K562 (cell line): ENCODE measurements at regions not wholly inside any gene's neighbourhood (a gene's known extent, or its start where the extent isn't known, plus 50 kb on each side); places are given as distances from the start of the nearest gene placed in this dataset.

Source experiments
- ATAC-seq: fragments of 200-7000 bp; cut with Tn5 transposase; 3 replicates; pipeline ENCODE4 v1.9.1; 2020; ENCODE audit warnings: moderate library complexity
- BruUV-seq: library from RNA; stranded (reverse); fragments of 400-500 nt; replicated peaks from 2 replicates; lab custom pipeline; 2021; lab: Mats Ljungman, UMichigan
- CTCF ChIA-PET: fragments of 300-600 bp; formaldehyde crosslinking; extraction: SDS; loops from one replicate; lab custom pipeline; 2021; ENCODE audit warnings: low intra/inter-chr PET ratio; lab: Yijun Ruan, JAX
- POLR2A ChIA-PET: fragments of 300-600, 350-650 bp; sonication (Branson Sonifier 250); formaldehyde crosslinking; extraction: SDS; loops from one replicate; lab custom pipeline; 2021; ENCODE audit warnings: antibody characterized with exemption, inconsistent platforms; lab: Yijun Ruan, JAX
- DNase-seq, 4 experiments: peaks; one replicate each; pipeline versions ENCODE4 v3.0.0 to v3.0.0-alpha.2; 2011 to 2018; ENCODE audit warnings: low spot score in 3 of 4, mixed read lengths in 3 of 4; ENCODE audit errors: extremely low read depth in 1 of 4
- FAIRE-seq: peaks from 2 replicates; lab custom pipeline; 2011; peaks lifted over from hg19 to GRCh38; lab: Jason Lieb, UNC
- H2AFZ ChIP-seq: 2 replicates; pipeline ENCODE4 v1.6.0; 2011; ENCODE audit warnings: low read depth, low read length, control low read depth, inconsistent platforms
- H3K27ac ChIP-seq: fragments of 200-600 bp; 3 replicates; pipeline ENCODE4 v1.8.0; 2011; ENCODE audit warnings: low read depth, mild to moderate bottlenecking, control low read depth, inconsistent platforms, low read length, moderate library complexity, mixed read lengths; ENCODE audit errors: extremely low read depth
- H3K27me3 ChIP-seq, 2 experiments: fragments of 300-600 bp in 1 of 2; 2 replicates in 1 of 2; 3 replicates in 1 of 2; pipeline versions ENCODE4 v1.6.0 to v1.8.0; 2011; ENCODE audit warnings: inconsistent platforms in 2 of 2, low read length in 2 of 2, mild to moderate bottlenecking in 1 of 2, mixed read lengths in 1 of 2, moderate library complexity in 1 of 2; ENCODE audit not compliant: control insufficient read depth in 2 of 2, insufficient read depth in 2 of 2
- H3K36me3 ChIP-seq: fragments of 300-600 bp; 3 replicates; pipeline ENCODE4 v1.8.0; 2011; ENCODE audit warnings: mild to moderate bottlenecking, low read length, inconsistent platforms; ENCODE audit not compliant: control insufficient read depth, insufficient read depth
- H3K4me1 ChIP-seq, 2 experiments: fragments of 200-600 bp in 1 of 2; replicated peaks in 1 of 2; 2 replicates in 1 of 2; 3 replicates in 1 of 2; pipeline versions ENCODE4 v1.5.1 to v1.8.0; 2011; ENCODE audit warnings: inconsistent platforms in 2 of 2, low read length in 2 of 2, mild to moderate bottlenecking in 1 of 2, mixed read lengths in 1 of 2, moderate library complexity in 1 of 2; ENCODE audit not compliant: control insufficient read depth in 2 of 2, insufficient read depth in 2 of 2
- H3K4me2 ChIP-seq: 2 replicates; pipeline ENCODE4 v1.6.1; 2011; ENCODE audit warnings: low read length, control low read depth, inconsistent platforms, mixed read lengths; ENCODE audit not compliant: insufficient read depth
- H3K4me3 ChIP-seq: fragments of 200-600 bp; sonication (generic), shearing (Covaris generic); 2 replicates; pipeline ENCODE4 v1.5.1; 2016; ENCODE audit warnings: control low read depth, inconsistent platforms
- H3K79me2 ChIP-seq: fragments of 200-600 bp; 3 replicates; pipeline ENCODE4 v1.8.0; 2011; ENCODE audit warnings: low read length, inconsistent platforms; ENCODE audit not compliant: control insufficient read depth, insufficient read depth
- H3K9ac ChIP-seq, 2 experiments: 2 replicates each; pipeline versions ENCODE4 v1.6.0 to v1.6.1; 2011; ENCODE audit warnings: low read depth in 2 of 2, low read length in 2 of 2, control low read depth in 1 of 2, inconsistent platforms in 1 of 2, mild to moderate bottlenecking in 1 of 2, mixed read lengths in 1 of 2; ENCODE audit not compliant: insufficient read depth in 1 of 2
- H3K9me1 ChIP-seq: one replicate; pipeline ENCODE4 v1.6.0; 2011; ENCODE audit warnings: inconsistent platforms, mild to moderate bottlenecking, low read length, moderate library complexity; ENCODE audit not compliant: control insufficient read depth, insufficient read depth
- H3K9me3 ChIP-seq: replicated peaks from 2 replicates; pipeline ENCODE4 v1.5.1; 2011; ENCODE audit warnings: low read depth, low read length, inconsistent platforms; ENCODE audit not compliant: control insufficient read depth, insufficient read depth
- H4K20me1 ChIP-seq: replicated peaks from 2 replicates; pipeline ENCODE4 v1.6.1; 2011; ENCODE audit warnings: low read length, inconsistent platforms, mixed read lengths; ENCODE audit not compliant: control insufficient read depth, insufficient read depth
- ADNP ChIP-seq: fragments of 200-800 bp; sonication (Bioruptor generic); IDR thresholded peaks from 2 replicates; pipeline ENCODE4 v1.6.1; 2016; ENCODE audit warnings: missing genetic modification characterization, missing compliant biosample characterization
- ARID1B ChIP-seq: fragments of 450-650 bp; IDR thresholded peaks from 2 replicates; pipeline ENCODE4 v1.6.1; 2016; ENCODE audit warnings: antibody characterized with exemption, mild to moderate bottlenecking, inconsistent platforms
- ARNT ChIP-seq, 2 experiments: fragments of 450-650 bp; IDR thresholded peaks; 2 replicates each; pipeline ENCODE4 v1.6.1; 2016; ENCODE audit warnings: mild to moderate bottlenecking in 1 of 2
- COPS2 ChIP-seq: fragments of 450-650 bp; conservative IDR thresholded peaks from 2 replicates; pipeline ENCODE4 v1.6.1; 2016; ENCODE audit warnings: mild to moderate bottlenecking, moderate library complexity
- DACH1 ChIP-seq: fragments of 450-650 bp; IDR thresholded peaks from 2 replicates; pipeline ENCODE4 v1.6.1; 2018; ENCODE audit not compliant: partially characterized antibody
- ELF2 ChIP-seq: fragments of 250-450 bp; sonication (Bioruptor Pico); IDR thresholded peaks from 2 replicates; pipeline ENCODE4 v1.5.0; 2021; ENCODE audit warnings: mild to moderate bottlenecking
- EWSR1 ChIP-seq: fragments of 450-650 bp; IDR thresholded peaks from 2 replicates; pipeline ENCODE4 v1.6.1; 2018; ENCODE audit warnings: borderline replicate concordance, mild to moderate bottlenecking, low read depth, moderate library complexity; ENCODE audit not compliant: partially characterized antibody
- HOXB6 ChIP-seq: fragments of 250-450 bp; sonication (Bioruptor Pico); IDR thresholded peaks from 2 replicates; pipeline ENCODE4 v1.5.1; 2022; ENCODE audit warnings: mild to moderate bottlenecking, borderline replicate concordance
- MAZ ChIP-seq, 2 experiments: fragments of 450-650 bp in 1 of 2; sonication (generic) in 1 of 2; formaldehyde crosslinking; IDR thresholded peaks in 1 of 2; conservative IDR thresholded peaks in 1 of 2; 2 replicates each; pipeline versions ENCODE4 v1.4.0 to v1.5.0; 2020; ENCODE audit warnings: mild to moderate bottlenecking in 1 of 2, missing genetic modification reagents in 1 of 2
- MCM5 ChIP-seq: fragments of 450-650 bp; IDR thresholded peaks from 2 replicates; pipeline ENCODE4 v1.6.1; 2016; ENCODE audit warnings: low read depth
- MCM7 ChIP-seq, 2 experiments: fragments of 450-650 bp; IDR thresholded peaks; 2 replicates each; pipeline ENCODE4 v1.6.1; 2016 to 2018
- MEIS2 ChIP-seq: fragments of 450-650 bp; IDR thresholded peaks from 2 replicates; pipeline ENCODE4 v1.6.1; 2014; ENCODE audit warnings: mild to moderate bottlenecking; ENCODE audit not compliant: partially characterized antibody
- NFXL1 ChIP-seq: fragments of 450-650 bp; formaldehyde crosslinking; IDR thresholded peaks from 2 replicates; pipeline ENCODE4 v1.4.0; 2021; ENCODE audit warnings: mild to moderate bottlenecking
- NRF1 ChIP-seq, 2 experiments: fragments of 450-650 bp; IDR thresholded peaks in 1 of 2; conservative IDR thresholded peaks in 1 of 2; 2 replicates each; pipeline ENCODE4 v1.6.1; 2014; ENCODE audit warnings: mild to moderate bottlenecking in 2 of 2
- PCBP2 ChIP-seq: fragments of 200-400 bp; formaldehyde crosslinking; IDR thresholded peaks from 2 replicates; pipeline ENCODE4 v1.6.1; 2018; ENCODE audit warnings: low read length, low read depth, mild to moderate bottlenecking, moderate library complexity; ENCODE audit not compliant: poor library complexity, severe bottlenecking
- POLR2B ChIP-seq: fragments of 450-650 bp; IDR thresholded peaks from 2 replicates; pipeline ENCODE4 v1.6.1; 2018; ENCODE audit warnings: low read depth; ENCODE audit not compliant: partially characterized antibody
- PRMT5 ChIP-seq: sonication (generic); formaldehyde crosslinking; IDR thresholded peaks from 2 replicates; pipeline ENCODE4 v1.5.0; 2020; ENCODE audit warnings: missing genetic modification reagents
- SMAD3 ChIP-seq: fragments of 450-650 bp; formaldehyde crosslinking; conservative IDR thresholded peaks from 2 replicates; pipeline ENCODE4 v1.4.0; 2020; ENCODE audit warnings: mild to moderate bottlenecking
- SP2 ChIP-seq: IDR thresholded peaks from 2 replicates; pipeline ENCODE4 v1.6.1; 2011; ENCODE audit warnings: mild to moderate bottlenecking, low read depth, low read length, moderate library complexity; ENCODE audit not compliant: poor library complexity, severe bottlenecking; ENCODE audit errors: extremely low read depth
- STAG1 ChIP-seq: sonication (generic); formaldehyde crosslinking; IDR thresholded peaks from 2 replicates; pipeline ENCODE4 v1.5.0; 2020; ENCODE audit warnings: missing genetic modification reagents, borderline replicate concordance
- TBP ChIP-seq: optimal IDR thresholded peaks from 2 replicates; pipeline ENCODE3; 2011; ENCODE audit warnings: low read depth, low read length, improper control_type of control experiment
- WHSC1 ChIP-seq: IDR thresholded peaks from one replicate; pipeline ENCODE4 v1.6.1; 2012; ENCODE audit warnings: low read length, control low read depth, inconsistent platforms
- ZC3H8 ChIP-seq: fragments of 450-650 bp; IDR thresholded peaks from 2 replicates; pipeline ENCODE4 v1.6.1; 2017
- ZNF140 ChIP-seq: fragments of 250-450 bp; sonication (Bioruptor Pico); IDR thresholded peaks from 2 replicates; pipeline ENCODE4 v1.8.0; 2021; ENCODE audit warnings: moderate library complexity, mild to moderate bottlenecking, inconsistent platforms
- ZNF444 ChIP-seq: fragments of 250-450 bp; sonication (Bioruptor Pico); IDR thresholded peaks from 2 replicates; pipeline ENCODE4 v1.4.0; 2020; ENCODE audit warnings: mild to moderate bottlenecking, moderate library complexity
- WGBS: fragments of 100-300 bp; shearing (Covaris generic); methylation state at CpG from one replicate; pipeline ENCODE4 v1.1.6; 2016; ENCODE audit warnings: low coverage, mixed read lengths; ENCODE audit not compliant: insufficient coverage; ENCODE audit errors: missing lambda C conversion rate; 5-methylcytosine and 5-hydroxymethylcytosine counted together
- in situ Hi-C: fragments of 300-500 bp; cut with MboI; formaldehyde crosslinking; loops from 4 replicates; pipeline ENCODE4 v1.15.0; 2018; ENCODE audit warnings: inconsistent platforms, mixed read lengths
- intact Hi-C: fragments of 100-400 bp; cut with micrococcal nuclease; formaldehyde crosslinking; loops from 2 replicates; pipeline ENCODE4 v1.14.2; 2022
- TF ChIP-seq, protein P1 (sequence below): fragments of 450-650 bp; IDR thresholded peaks from 2 replicates; pipeline ENCODE4 v1.6.1; 2016; ENCODE audit warnings: antibody characterized with exemption

DNA sequence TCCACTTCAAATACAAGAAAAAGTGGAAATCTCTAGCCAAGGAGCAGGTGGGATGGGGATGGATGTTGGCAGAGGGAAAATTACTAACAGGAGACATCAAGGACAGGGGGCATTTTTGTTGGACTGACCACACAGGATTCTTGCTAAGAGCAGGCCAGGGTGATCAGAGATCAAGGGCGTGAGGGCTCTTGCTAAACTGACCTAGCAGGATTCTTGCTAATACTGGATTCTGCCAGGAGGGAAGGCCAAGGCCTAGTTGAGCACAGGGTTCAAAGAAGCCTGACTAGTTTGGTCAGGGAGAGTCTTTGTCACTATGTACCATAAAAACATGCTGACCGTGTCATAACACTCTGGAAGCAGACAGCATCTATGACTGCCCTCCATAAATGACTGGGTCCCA is 442.7 kb downstream of the PID1 start (continued):
- no peak for TF ChIP-seq ELF2
- TF ChIP-seq WHSC1, result no peak
- TF ChIP-seq NFXL1 (CRISPR knock-in tag), result no peak
- no peak for TF ChIP-seq ARID1B
- TF ChIP-seq MCM7 (IDR thresholded peaks at IDR 0.05), result no peak
- no peak for TF ChIP-seq SMAD3 (CRISPR knock-in tag)
- no peak for TF ChIP-seq PRMT5 (CRISPR knock-in tag)
- TF ChIP-seq NRF1 (conservative IDR thresholded peaks at IDR 0.05 in 1 of 2, IDR thresholded peaks at IDR 0.05 in 1 of 2), result no peak
- no peak for TF ChIP-seq ZNF444 (CRISPR knock-in tag)
- no peak for TF ChIP-seq MEIS2
- TF ChIP-seq SP2, result no peak

DNA sequence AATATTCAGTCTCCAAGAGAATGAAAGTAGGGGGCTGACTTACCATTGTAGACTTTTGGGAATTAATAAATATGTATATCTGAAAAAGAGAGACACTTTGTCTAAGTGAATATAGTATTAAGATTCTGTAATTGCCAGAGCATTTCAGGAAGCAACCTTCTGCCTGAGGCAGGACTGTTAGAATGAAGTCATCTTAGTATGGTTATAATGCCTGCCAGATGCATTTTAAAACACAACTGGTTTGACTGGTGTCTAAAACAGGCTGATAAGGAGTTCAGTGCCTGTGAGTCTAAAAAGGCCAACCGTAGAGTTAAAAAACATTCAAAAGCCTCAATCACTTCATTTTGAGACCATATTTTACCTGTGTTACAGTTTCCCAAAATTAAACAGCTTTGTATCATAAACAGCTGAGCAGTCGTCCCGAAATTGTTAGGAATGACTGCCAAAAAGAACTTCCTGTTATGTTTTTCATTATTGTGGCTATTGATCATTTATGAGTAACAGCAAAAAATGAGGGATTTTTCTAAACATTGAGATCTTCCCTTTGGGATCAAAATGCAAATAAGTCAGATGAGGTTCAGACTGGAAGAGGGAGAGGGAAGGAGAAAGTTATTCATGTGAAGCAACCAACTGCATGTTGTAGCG is 443.9 kb downstream of the PID1 start:
- Histone ChIP-seq H3K4me1 (no peaks in the 10 kb centered on the region), H3K4me2 (no peak overlapping the region), H3K4me3 (no peak overlapping the region), H3K9me1 (no peaks in the 10 kb centered on the region), H2AFZ (no peak overlapping the region), H3K9me3 (no peaks in the 10 kb centered on the region), H4K20me1 (no peaks in the 10 kb centered on the region), H3K27ac (no peak overlapping the region), H3K36me3 (no peaks in the 10 kb centered on the region), H3K9ac (no peak overlapping the region), H3K27me3 (no peaks in the 10 kb centered on the region), H3K79me2 (no peaks in the 10 kb centered on the region)
- 0% methylated on average over 4 of the region's 4 CpGs for WGBS
- intact Hi-C loops (no loop called here), in situ Hi-C loops (no loop called here)
- BruUV-seq, result no TSS peak
- DNase-seq, result no peak
- ChIA-PET CTCF (no interaction called here), POLR2A (no interaction called here)
- no peak for FAIRE-seq
- no peak for ATAC-seq
- no peak for TF ChIP-seq MAZ (CRISPR knock-in tag; conservative IDR thresholded peaks at IDR 0.05 in 1 of 2, IDR thresholded peaks at IDR 0.05 in 1 of 2)
- no peak for TF ChIP-seq PCBP2
- no peak for TF ChIP-seq POLR2B
- no peak for TF ChIP-seq MEIS2
- TF ChIP-seq ZNF140, result no peak
- TF ChIP-seq DACH1, result no peak
- no peak for TF ChIP-seq HOXB6 (CRISPR knock-in tag)
- TF ChIP-seq TBP, result no peak
- no peak for TF ChIP-seq ZC3H8
- TF ChIP-seq MCM5, result no peak
- TF ChIP-seq ARNT (IDR thresholded peaks at IDR 0.05), result no peak
- no peak for TF ChIP-seq STAG1 (CRISPR knock-in tag)
- TF ChIP-seq EWSR1, result no peak
- TF ChIP-seq COPS2, result no peak
- TF ChIP-seq, protein P1, sequence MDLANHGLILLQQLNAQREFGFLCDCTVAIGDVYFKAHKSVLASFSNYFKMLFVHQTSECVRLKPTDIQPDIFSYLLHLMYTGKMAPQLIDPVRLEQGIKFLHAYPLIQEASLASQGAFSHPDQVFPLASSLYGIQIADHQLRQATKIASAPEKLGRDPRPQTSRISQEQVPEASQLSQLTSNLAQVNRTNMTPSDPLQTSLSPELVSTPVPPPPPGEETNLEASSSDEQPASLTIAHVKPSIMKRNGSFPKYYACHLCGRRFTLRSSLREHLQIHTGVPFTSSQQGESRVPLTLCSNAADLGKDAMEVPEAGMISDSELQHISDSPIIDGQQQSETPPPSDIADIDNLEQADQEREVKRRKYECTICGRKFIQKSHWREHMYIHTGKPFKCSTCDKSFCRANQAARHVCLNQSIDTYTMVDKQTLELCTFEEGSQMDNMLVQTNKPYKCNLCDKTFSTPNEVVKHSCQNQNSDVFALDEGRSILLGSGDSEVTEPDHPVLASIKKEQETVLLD, result no peak
- no peak for TF ChIP-seq ADNP (tag)
